Ishikawa (cell line): ENCODE measurements at regions not wholly inside any gene's neighbourhood (a gene's known extent, or its start where the extent isn't known, plus 50 kb on each side); places are given as distances from the start of the nearest gene placed in this dataset.

Source experiments
- CEBPB ChIP-seq: IDR thresholded peaks from 2 replicates; pipeline ENCODE4 v1.6.1; 2012
- CREB1 ChIP-seq: IDR thresholded peaks from 2 replicates; pipeline ENCODE4 v1.6.1; 2012; ENCODE audit warnings: low read depth
- EGR1 ChIP-seq: IDR thresholded peaks from 2 replicates; pipeline ENCODE4 v1.6.1; 2012
- EP300 ChIP-seq: IDR thresholded peaks from 2 replicates; pipeline ENCODE4 v1.6.1; 2012; ENCODE audit warnings: borderline replicate concordance
- FOXM1 ChIP-seq: IDR thresholded peaks from 2 replicates; pipeline ENCODE4 v1.6.1; 2012; ENCODE audit warnings: low read depth, borderline replicate concordance
- NFIC ChIP-seq: IDR thresholded peaks from 2 replicates; pipeline ENCODE4 v1.6.1; 2012
- RAD21 ChIP-seq: IDR thresholded peaks from 2 replicates; pipeline ENCODE4 v1.6.1; 2012; ENCODE audit warnings: low read depth
- TAF1 ChIP-seq: IDR thresholded peaks from 2 replicates; pipeline ENCODE4 v1.6.1; 2012; ENCODE audit warnings: low read depth, mild to moderate bottlenecking
- TCF12 ChIP-seq: IDR thresholded peaks from 2 replicates; pipeline ENCODE4 v1.6.1; 2012; ENCODE audit warnings: low read depth
- TEAD4 ChIP-seq: IDR thresholded peaks from 2 replicates; pipeline ENCODE4 v1.6.1; 2012
- YY1 ChIP-seq: IDR thresholded peaks from 2 replicates; pipeline ENCODE4 v1.6.1; 2012; ENCODE audit warnings: low read depth
- ZBTB7A ChIP-seq: IDR thresholded peaks from 2 replicates; pipeline ENCODE4 v1.6.1; 2012; ENCODE audit warnings: low read depth
- TF ChIP-seq, protein P1 (sequence below): IDR thresholded peaks from 2 replicates; pipeline ENCODE4 v1.6.1; 2012; ENCODE audit warnings: low read depth, mild to moderate bottlenecking
- TF ChIP-seq, protein P2 (sequence below): IDR thresholded peaks from 2 replicates; pipeline ENCODE4 v1.6.1; 2012
- TF ChIP-seq, protein P3 (sequence below): IDR thresholded peaks from 2 replicates; pipeline ENCODE4 v1.6.1; 2012

DNA sequence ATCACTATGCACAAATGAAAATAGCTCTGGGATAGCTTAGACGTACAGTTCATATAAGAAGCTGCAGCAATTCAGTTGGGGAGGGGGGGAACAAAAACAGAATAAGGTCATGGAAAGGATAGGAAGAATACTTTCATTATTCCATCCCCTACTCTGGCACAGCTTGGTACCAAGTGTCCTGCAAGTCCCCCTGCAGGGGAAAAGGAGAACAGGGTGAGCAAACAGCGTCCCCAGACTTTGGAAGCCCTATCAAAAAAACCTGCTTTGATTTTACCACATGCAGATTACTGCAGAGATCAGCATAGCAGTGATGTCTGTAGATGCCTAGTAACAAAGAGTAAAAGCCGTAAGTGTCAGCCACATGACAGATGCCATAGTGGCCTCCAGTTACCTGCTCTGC is 209.4 kb upstream of the NEIL3 start:
- TF ChIP-seq TAF1, result no peak
- TF ChIP-seq YY1, result no peak
- no peak for TF ChIP-seq ZBTB7A
- no peak for TF ChIP-seq CEBPB
- TF ChIP-seq, protein P1, sequence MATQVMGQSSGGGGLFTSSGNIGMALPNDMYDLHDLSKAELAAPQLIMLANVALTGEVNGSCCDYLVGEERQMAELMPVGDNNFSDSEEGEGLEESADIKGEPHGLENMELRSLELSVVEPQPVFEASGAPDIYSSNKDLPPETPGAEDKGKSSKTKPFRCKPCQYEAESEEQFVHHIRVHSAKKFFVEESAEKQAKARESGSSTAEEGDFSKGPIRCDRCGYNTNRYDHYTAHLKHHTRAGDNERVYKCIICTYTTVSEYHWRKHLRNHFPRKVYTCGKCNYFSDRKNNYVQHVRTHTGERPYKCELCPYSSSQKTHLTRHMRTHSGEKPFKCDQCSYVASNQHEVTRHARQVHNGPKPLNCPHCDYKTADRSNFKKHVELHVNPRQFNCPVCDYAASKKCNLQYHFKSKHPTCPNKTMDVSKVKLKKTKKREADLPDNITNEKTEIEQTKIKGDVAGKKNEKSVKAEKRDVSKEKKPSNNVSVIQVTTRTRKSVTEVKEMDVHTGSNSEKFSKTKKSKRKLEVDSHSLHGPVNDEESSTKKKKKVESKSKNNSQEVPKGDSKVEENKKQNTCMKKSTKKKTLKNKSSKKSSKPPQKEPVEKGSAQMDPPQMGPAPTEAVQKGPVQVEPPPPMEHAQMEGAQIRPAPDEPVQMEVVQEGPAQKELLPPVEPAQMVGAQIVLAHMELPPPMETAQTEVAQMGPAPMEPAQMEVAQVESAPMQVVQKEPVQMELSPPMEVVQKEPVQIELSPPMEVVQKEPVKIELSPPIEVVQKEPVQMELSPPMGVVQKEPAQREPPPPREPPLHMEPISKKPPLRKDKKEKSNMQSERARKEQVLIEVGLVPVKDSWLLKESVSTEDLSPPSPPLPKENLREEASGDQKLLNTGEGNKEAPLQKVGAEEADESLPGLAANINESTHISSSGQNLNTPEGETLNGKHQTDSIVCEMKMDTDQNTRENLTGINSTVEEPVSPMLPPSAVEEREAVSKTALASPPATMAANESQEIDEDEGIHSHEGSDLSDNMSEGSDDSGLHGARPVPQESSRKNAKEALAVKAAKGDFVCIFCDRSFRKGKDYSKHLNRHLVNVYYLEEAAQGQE, result no peak
- no peak for TF ChIP-seq EP300
- TF ChIP-seq RAD21, result no peak
- TF ChIP-seq, protein P2, sequence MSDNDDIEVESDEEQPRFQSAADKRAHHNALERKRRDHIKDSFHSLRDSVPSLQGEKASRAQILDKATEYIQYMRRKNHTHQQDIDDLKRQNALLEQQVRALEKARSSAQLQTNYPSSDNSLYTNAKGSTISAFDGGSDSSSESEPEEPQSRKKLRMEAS, result no peak
- no peak for TF ChIP-seq TEAD4
- no peak for TF ChIP-seq EGR1
- TF ChIP-seq TCF12, result no peak
- TF ChIP-seq FOXM1, result no peak
- TF ChIP-seq, protein P3, sequence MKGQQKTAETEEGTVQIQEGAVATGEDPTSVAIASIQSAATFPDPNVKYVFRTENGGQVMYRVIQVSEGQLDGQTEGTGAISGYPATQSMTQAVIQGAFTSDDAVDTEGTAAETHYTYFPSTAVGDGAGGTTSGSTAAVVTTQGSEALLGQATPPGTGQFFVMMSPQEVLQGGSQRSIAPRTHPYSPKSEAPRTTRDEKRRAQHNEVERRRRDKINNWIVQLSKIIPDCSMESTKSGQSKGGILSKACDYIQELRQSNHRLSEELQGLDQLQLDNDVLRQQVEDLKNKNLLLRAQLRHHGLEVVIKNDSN, result no peak

DNA sequence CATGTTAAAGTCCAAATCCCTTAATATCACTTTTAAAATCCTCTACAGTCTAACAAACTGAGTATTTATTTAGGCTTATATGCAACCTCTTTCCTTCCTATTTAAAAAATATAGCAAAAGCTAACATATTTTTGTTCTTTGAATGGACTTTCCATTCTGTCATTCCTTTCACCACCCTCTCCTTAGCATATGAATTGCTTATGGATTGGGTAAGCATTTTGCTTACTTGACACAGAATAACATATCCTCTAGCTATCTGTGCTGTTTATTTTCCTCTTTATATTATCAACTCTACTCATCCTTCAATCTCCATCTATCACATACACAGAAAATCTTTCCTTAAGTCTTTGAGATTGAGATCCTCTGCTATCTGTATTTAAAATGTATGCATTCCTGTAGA is 206.1 kb upstream of the NEIL3 start:
- TF ChIP-seq TEAD4, result no peak
- TF ChIP-seq EP300, result no peak
- no peak for TF ChIP-seq TAF1
- TF ChIP-seq CEBPB, result no peak
- TF ChIP-seq, protein P1, result no peak
- TF ChIP-seq ZBTB7A, result no peak
- no peak for TF ChIP-seq YY1
- no peak for TF ChIP-seq NFIC
- TF ChIP-seq, protein P3, result no peak
- TF ChIP-seq, protein P2, result no peak
- TF ChIP-seq TCF12, result no peak
- TF ChIP-seq FOXM1, result no peak
- TF ChIP-seq RAD21, result no peak
- no peak for TF ChIP-seq EGR1
- no peak for TF ChIP-seq CREB1

DNA sequence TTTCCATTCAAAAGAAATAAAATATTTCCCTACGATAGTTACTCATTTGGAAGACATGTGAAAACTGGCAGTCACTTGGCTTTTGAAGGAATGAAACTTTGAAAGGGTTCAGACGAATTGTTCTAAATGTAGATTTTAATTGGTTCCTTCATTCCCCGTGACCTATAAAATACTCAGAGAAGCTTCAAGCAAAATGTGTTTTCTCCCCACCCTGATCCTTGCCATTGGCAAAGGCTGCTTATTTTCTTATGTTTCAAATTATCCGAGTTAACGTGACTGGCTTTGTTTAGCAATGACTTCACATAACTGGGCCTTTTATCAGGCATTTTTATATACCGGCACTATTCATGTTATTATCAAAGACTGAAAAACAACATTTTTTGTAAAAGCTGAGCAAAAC is 204.1 kb upstream of the NEIL3 start:
- TF ChIP-seq CEBPB, result no peak
- no peak for TF ChIP-seq TEAD4
- TF ChIP-seq, protein P2, result no peak
- no peak for TF ChIP-seq YY1
- TF ChIP-seq, protein P1, result no peak
- no peak for TF ChIP-seq FOXM1
- TF ChIP-seq NFIC, result no peak
- TF ChIP-seq EP300, result no peak
- TF ChIP-seq, protein P3, result no peak
- TF ChIP-seq EGR1, result no peak
- TF ChIP-seq CREB1, result no peak
- TF ChIP-seq TCF12, result no peak
- no peak for TF ChIP-seq TAF1
- no peak for TF ChIP-seq RAD21
- no peak for TF ChIP-seq ZBTB7A

DNA sequence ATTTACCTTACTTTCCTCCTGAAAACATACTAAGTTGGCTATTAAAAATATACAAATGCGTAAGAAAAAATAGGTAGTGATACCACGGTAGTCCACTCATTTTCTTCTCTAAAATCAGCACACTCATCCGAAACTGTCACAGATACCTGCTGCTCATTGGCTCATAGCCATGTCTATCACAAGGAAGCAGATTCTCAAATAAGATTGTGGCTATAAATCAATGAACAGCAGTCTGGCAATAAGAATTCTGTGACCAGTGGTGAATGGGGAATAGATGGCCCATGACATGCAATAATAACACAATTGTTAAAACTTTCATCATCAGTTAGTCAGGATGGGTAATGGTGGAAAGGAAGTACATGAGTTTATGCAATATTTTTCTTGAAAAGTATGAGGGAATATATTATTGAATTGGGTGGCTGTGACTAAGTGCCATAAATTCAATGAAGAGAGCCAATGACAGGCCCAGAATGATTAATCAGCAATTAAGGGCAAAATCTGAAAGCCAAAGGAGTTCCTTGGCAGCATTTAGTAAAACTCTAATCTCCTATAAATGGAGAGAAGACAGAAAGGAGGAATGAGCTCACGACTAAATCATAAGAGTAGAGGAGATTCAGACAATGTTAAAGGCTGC is 202.3 kb upstream of the NEIL3 start:
- TF ChIP-seq, protein P2, result no peak
- TF ChIP-seq TCF12 (no peak), NFIC (no peak), CREB1 (no peak), YY1 (no peak)
- TF ChIP-seq, protein P3, result no peak
